Transverse colon (tissue), 4 donors: ENCODE measurements at regions not wholly inside any gene's neighbourhood (a gene's known extent, or its start where the extent isn't known, plus 50 kb on each side); places are given as distances from the start of the nearest gene placed in this dataset.

Experiments used
- DNase-seq: peaks from one replicate; pipeline ENCODE4 v3.0.0-alpha.2; 2019
- H3K27ac ChIP-seq, 4 donors: fragments of 200-600 bp; sonication (generic); 2 replicates each; pipeline ENCODE4 v1.5.1; 2016 to 2018; ENCODE audit warnings: inconsistent platforms in 4 of 4
- H3K27me3 ChIP-seq: fragments of 200-600 bp; sonication (generic); 2 replicates; pipeline ENCODE4 v1.5.1; 2017; ENCODE audit warnings: inconsistent platforms
- H3K36me3 ChIP-seq, 4 donors: fragments of 200-600 bp; sonication (generic); 2 replicates each; pipeline ENCODE4 v1.5.1; 2017 to 2019; ENCODE audit warnings: inconsistent platforms in 4 of 4
- H3K4me1 ChIP-seq, 4 donors: fragments of 200-600 bp; sonication (generic); 2 replicates each; pipeline ENCODE4 v1.5.1; 2017 to 2020; ENCODE audit warnings: inconsistent platforms in 4 of 4
- H3K4me3 ChIP-seq, 4 donors: fragments of 200-600 bp; sonication (generic); 1 replicate in 1 of 4; 2 replicates in 3 of 4; pipeline versions ENCODE4 v1.5.1 to v1.6.1; 2017 to 2019; ENCODE audit warnings: inconsistent platforms in 4 of 4
- H3K9me3 ChIP-seq, 2 donors: fragments of 200-600 bp; sonication (generic); 2 replicates each; pipeline ENCODE4 v1.5.1; 2017 to 2019; ENCODE audit warnings: inconsistent platforms in 2 of 2
- CTCF ChIP-seq, 5 experiments: fragments of 200-600 bp in 3 of 5; fragments of 450-650 bp in 2 of 5; sonication (generic) in 3 of 5; IDR thresholded peaks; 1 replicate in 2 of 5; 2 replicates in 3 of 5; pipeline ENCODE4 v1.5.1; 2016 to 2017; ENCODE audit warnings: antibody characterized with exemption in 5 of 5, inconsistent platforms in 3 of 5, mild to moderate bottlenecking in 2 of 5, moderate library complexity in 1 of 5
- EP300 ChIP-seq: sonication (generic); formaldehyde crosslinking; IDR thresholded peaks from one replicate; pipeline ENCODE4 v1.6.1; 2017; ENCODE audit warnings: antibody characterized with exemption, low read depth
- POLR2A ChIP-seq: fragments of 450-650 bp; IDR thresholded peaks from one replicate; pipeline ENCODE4 v1.6.1; 2016; ENCODE audit warnings: antibody characterized with exemption, mild to moderate bottlenecking, moderate library complexity
- POLR2AphosphoS5 ChIP-seq, 3 donors: sonication (generic); formaldehyde crosslinking; IDR thresholded peaks; one replicate each; pipeline ENCODE4 v1.6.1; 2016; ENCODE audit warnings: antibody characterized with exemption in 3 of 3
- WGBS, 2 donors: methylation state at CpG; one replicate each; pipeline ENCODE4 v1.1.5; 2018; ENCODE audit warnings: low coverage in 1 of 2; 5-methylcytosine and 5-hydroxymethylcytosine counted together
- in situ Hi-C, 4 donors: fragments of 200-750 bp; cut with MboI; loops; one replicate each; pipeline versions ENCODE4 v1.15.0 to v1.15.1; 2017; ENCODE audit warnings: low sequenced_read_pairs in 3 of 4, low pct_ligation_motif_present in 1 of 4, low pct_unique_long_range_greater_than_20kb in 1 of 4
- intact Hi-C: fragments of 100-400 bp; cut with DNase I; formaldehyde crosslinking; loops from one replicate; pipeline ENCODE4 v1.15.1; 2023; ENCODE audit warnings: low total_unique reads

- no peaks in the 10 kb centered on the region for H3K36me3 ChIP-seq
- H3K27me3 ChIP-seq, result no peaks in the 10 kb centered on the region
- 75 to 89% methylated on average over 2 of the region's 2 CpGs for WGBS, 2 donors
- no peak for DNase-seq
- intact Hi-C loops (no loop called here), in situ Hi-C loops (no loop called here)
- no peak overlapping the region for H3K4me3 ChIP-seq
- H3K4me1 ChIP-seq, result no peaks in the 10 kb centered on the region
- no peaks in the 10 kb centered on the region for H3K9me3 ChIP-seq
- no peak overlapping the region for H3K27ac ChIP-seq
- no peak for TF ChIP-seq EP300
- TF ChIP-seq CTCF (IDR thresholded peaks at IDR 0.05), result no peak
Measured at GRCh38 chr1:191564275-191564674, 594.0 kb upstream of the RGS18 start.

DNA sequence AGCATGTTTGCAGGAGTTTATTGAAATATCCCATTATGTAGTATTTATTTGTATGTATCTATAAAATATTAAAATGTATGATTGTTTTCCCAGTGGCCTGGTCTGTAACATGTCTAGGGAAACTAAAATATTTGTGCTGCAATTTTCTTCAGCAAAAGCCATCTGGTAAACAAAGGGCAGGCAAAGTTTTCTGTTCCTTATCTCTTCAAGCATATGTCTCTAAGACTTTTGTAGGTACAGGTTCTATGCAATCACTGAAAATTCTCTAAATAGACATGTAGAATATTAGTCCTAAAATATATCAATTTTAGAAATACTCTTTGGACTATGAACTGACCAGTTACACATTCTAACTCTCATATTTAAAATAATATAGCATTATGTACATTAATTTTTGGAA is 585.8 kb upstream of the RGS18 start:
- Histone ChIP-seq H3K9me3 (no peaks in the 10 kb centered on the region), H3K4me1 (no peaks in the 10 kb centered on the region), H3K27ac (no peak overlapping the region), H3K4me3 (no peak overlapping the region), H3K36me3 (no peaks in the 10 kb centered on the region), H3K27me3 (no peaks in the 10 kb centered on the region)
- no peak for DNase-seq
- intact Hi-C loops (no loop called here), in situ Hi-C loops (no loop called here)
- TF ChIP-seq POLR2AphosphoS5 (IDR thresholded peaks at IDR 0.05) (no peak), CTCF (IDR thresholded peaks at IDR 0.05) (no peak), EP300 (no peak), POLR2A (no peak)

GRCh38 chr1:191575180-191575579 is 583.1 kb upstream of the RGS18 start:
- in situ Hi-C loops (no loop called here), intact Hi-C loops (no loop called here)

DNA sequence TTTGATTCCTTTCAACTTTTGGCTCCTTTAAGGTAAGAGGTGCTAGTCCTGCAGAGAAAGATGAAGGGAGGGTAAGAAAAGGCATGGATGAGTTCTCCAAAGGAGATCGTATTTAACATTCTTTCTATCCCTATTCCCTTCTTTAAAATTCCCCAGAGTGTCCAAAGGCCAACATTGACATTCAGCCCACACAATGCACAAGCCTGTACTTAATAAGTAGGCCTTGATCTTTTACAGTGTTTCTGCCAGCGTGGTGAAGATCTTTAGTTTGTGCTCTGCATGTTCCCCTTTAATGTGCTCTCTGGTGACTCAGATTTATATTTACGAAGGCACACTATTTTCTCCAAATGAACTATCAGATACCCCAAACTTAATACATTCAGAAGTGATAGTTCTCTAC is 582.5 kb upstream of the RGS18 start:
- no peaks in the 10 kb centered on the region for H3K36me3 ChIP-seq
- no peaks in the 10 kb centered on the region for H3K27me3 ChIP-seq
- H3K27ac ChIP-seq, result no peak overlapping the region
- in situ Hi-C loops (no loop called here), intact Hi-C loops (no loop called here)
- no peak for DNase-seq
- TF ChIP-seq EP300 (no peak), POLR2AphosphoS5 (IDR thresholded peaks at IDR 0.05) (no peak)
- no peak overlapping the region for H3K4me3 ChIP-seq
- 59 to 65% methylated on average over 3 of the region's 3 CpGs for WGBS, 2 donors
- H3K9me3 ChIP-seq, result no peaks in the 10 kb centered on the region
- H3K4me1 ChIP-seq, result no peaks in the 10 kb centered on the region

More at GRCh38 chr1:191575180-191575579, 583.1 kb upstream of the RGS18 start:
- Histone ChIP-seq H3K36me3 (no peaks in the 10 kb centered on the region), H3K4me3 (no peak overlapping the region), H3K27me3 (no peaks in the 10 kb centered on the region), H3K27ac (no peak overlapping the region), H3K4me1 (no peaks in the 10 kb centered on the region), H3K9me3 (no peaks in the 10 kb centered on the region)
- 75% methylated on average over 3 of the region's 3 CpGs for WGBS, 2 donors
- TF ChIP-seq POLR2A (no peak), CTCF (IDR thresholded peaks at IDR 0.05) (no peak), POLR2AphosphoS5 (IDR thresholded peaks at IDR 0.05) (no peak), EP300 (no peak)
- no peak for DNase-seq

- in situ Hi-C loops, result no loop called here
- WGBS, 2 donors, result 62 to 72% methylated on average over 4 of the region's 4 CpGs
Measured at GRCh38 chr1:191577213-191577612, 581.0 kb upstream of the RGS18 start.

More at GRCh38 chr1:191577213-191577612, 581.0 kb upstream of the RGS18 start:
- no peaks in the 10 kb centered on the region for H3K27me3 ChIP-seq
- no peaks in the 10 kb centered on the region for H3K9me3 ChIP-seq
- no peak overlapping the region for H3K4me3 ChIP-seq
- intact Hi-C loops, result no loop called here
- TF ChIP-seq POLR2AphosphoS5 (IDR thresholded peaks at IDR 0.05) (no peak), POLR2A (no peak), EP300 (no peak), CTCF (IDR thresholded peaks at IDR 0.05) (no peak)
- no peaks in the 10 kb centered on the region for H3K4me1 ChIP-seq
- no peak overlapping the region for H3K27ac ChIP-seq
- no peak for DNase-seq
- no peaks in the 10 kb centered on the region for H3K36me3 ChIP-seq
